Keratinocyte (primary cell): ENCODE measurements at regions not wholly inside any gene's neighbourhood (a gene's known extent, or its start where the extent isn't known, plus 50 kb on each side); places are given as distances from the start of the nearest gene placed in this dataset.

Experiments used
- CTCF ChIP-seq, 3 experiments: IDR thresholded peaks in 1 of 3; conservative IDR thresholded peaks in 1 of 3; optimal IDR thresholded peaks in 1 of 3; 2 replicates in 2 of 3; 3 replicates in 1 of 3; pipeline versions ENCODE3 to v1.5.1; 2011; ENCODE audit warnings: low read length in 3 of 3, mild to moderate bottlenecking in 3 of 3, moderate library complexity in 2 of 3, control low read depth in 1 of 3, inconsistent platforms in 1 of 3; ENCODE audit not compliant: insufficient read depth in 2 of 3; ENCODE audit errors: extremely low read depth in 1 of 3
- EZH2 ChIP-seq: IDR thresholded peaks from one replicate; pipeline ENCODE4 v1.6.1; 2012; ENCODE audit warnings: inconsistent platforms, mild to moderate bottlenecking, low read length, moderate library complexity

GRCh38 chr22:49032821-49033220 lies 794.9 kb downstream of the BRD1 start:
- TF ChIP-seq CTCF (optimal IDR thresholded peaks at IDR 0.05 in 1 of 3, IDR thresholded peaks at IDR 0.05 in 1 of 3, conservative IDR thresholded peaks at IDR 0.05 in 1 of 3; ENCODE audit: extremely low read depth in 1 of 3, insufficient read depth in 2 of 3, low read length in 3 of 3): no peak
- no peak for TF ChIP-seq EZH2
